Limb (tissue), 2 donors: ENCODE measurements at regions not wholly inside any gene's neighbourhood (a gene's known extent, or its start where the extent isn't known, plus 50 kb on each side); places are given as distances from the start of the nearest gene placed in this dataset.
"Not testable (repeated sequence)": the region's sequence is repeated elsewhere in the genome, so short reads cannot be mapped to it uniquely, and the experiment has no call there.

Source experiments
- DNase-seq, 2 donors: peaks; one replicate each; pipeline ENCODE4 v3.0.0-alpha.2; 2016; ENCODE audit errors: extremely low spot score in 2 of 2

- DNase-seq = no peak
Observed at GRCh38 chr16:64132190-64132589, 989.7 kb downstream of the CDH11 start.

GRCh38 chr16:64131423-64131822, 990.4 kb downstream of the CDH11 start:
- no peak for DNase-seq

- no peak for DNase-seq
Observed at GRCh38 chr16:64130140-64130539, 991.7 kb downstream of the CDH11 start.

DNA sequence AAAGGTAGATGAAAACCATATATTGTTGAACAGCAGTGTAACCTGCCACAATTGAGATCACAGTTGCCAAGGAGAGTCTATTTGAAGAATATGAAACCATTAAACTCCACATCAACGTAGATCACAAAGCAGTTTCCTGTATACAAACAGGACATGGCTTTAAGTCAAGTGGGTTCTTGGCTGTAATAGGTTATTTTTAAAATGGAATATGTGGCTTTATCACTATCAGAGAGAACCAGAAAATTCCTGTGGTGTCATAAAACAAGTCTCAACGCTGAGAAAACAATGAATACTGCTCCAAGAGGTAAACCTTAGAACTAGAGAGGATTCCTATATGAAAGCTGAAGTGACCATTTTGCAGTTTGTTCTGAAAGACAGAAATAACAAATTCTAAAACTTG, 999.7 kb downstream of the CDH11 start:
- DNase-seq = no peak

GRCh38 chr16:64121473-64121872, 1000.4 kb downstream of the CDH11 start:
- DNase-seq = no peak

GRCh38 chr16:64116151-64116550, 1005.7 kb downstream of the CDH11 start:
- no peak for DNase-seq

DNA sequence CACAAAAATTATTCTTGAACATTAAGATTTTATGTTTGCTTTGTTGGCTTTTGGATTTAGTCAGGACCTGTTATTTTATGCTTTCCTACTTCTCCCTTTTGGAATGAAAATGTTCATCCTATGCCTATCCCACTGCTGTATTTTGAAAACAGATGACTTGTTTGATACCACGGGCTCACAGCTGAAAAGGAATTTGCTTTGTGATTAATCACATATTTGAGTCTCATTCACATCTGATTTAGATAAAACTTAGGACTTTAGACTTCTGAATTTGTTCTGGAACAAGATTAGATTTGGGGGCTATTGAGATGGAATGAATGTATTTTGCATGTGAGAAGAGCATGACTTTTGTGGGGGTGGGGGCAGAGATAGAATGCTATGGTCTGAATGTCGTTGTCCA, 1012.6 kb downstream of the CDH11 start:
- no peak for DNase-seq

DNA sequence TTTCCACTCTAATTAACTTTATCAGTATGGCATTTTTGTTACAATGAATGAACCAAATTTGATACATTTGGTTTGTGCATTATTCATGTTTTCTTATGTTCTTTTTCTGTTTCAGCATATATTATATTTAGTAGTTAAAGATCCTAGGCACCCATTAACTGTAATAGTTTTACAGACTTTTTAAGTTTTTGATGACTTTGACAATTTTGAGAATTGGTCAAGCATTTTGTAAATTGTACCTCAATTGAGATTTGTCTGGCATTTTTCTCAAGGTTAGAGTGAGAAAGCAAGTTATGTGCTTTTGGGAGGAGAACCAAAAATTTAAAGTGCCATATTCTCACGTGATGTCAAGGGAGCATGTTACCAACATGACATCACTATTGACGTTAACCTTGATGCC, 1019.2 kb downstream of the CDH11 start:
- no peak for DNase-seq

DNA sequence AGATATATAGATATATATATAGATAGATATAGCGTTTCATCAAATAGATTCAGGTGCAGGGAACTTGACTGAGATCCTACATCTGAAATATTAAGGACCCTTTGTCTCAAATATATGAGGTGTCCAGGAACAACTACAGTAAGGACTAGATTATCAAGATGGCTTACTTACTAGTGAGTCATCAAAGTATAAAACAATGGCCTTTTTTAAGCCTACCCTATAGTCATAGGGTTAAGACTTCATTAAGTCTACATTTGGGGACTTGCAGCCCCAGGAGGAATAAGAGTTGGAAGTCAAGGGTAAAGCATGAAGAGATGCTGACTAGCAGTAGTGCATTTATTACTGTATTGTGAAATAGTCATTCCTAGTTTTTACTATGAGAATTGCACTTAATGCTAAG, 1023.4 kb downstream of the CDH11 start:
- DNase-seq = no peak

- no peak for DNase-seq
Observed at GRCh38 chr16:64096689-64097088, 1025.2 kb downstream of the CDH11 start.

DNA sequence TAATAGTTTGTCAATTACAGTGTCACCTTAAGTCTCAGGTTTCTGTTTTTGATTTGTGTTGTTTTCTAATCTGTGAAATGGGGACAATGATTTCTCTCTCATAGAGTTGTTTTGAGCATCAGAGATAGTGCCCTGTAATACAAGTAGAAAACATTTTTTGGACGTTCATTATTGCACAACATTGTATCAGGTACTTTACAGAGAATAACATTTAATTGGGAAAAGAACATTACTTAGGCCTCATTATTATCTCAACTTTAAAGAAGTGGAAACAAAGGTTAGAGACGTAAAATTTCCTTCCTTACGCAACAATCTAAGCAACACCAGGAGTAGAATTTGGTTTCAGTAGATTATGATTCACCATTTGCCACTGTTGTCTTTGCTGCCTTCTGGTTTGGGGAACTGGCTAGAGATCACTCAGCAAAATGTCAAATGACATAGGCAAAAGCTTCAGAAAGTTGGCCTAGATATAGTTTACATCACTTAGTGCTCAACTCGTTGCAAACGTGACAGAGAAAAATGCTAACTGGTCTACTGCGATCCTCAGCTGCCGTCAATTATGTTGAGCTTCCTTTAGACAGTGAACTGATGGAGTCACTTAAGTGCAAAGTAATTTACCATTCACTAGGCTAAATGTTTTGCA, 1026.8 kb downstream of the CDH11 start:
- DNase-seq = no peak

DNA sequence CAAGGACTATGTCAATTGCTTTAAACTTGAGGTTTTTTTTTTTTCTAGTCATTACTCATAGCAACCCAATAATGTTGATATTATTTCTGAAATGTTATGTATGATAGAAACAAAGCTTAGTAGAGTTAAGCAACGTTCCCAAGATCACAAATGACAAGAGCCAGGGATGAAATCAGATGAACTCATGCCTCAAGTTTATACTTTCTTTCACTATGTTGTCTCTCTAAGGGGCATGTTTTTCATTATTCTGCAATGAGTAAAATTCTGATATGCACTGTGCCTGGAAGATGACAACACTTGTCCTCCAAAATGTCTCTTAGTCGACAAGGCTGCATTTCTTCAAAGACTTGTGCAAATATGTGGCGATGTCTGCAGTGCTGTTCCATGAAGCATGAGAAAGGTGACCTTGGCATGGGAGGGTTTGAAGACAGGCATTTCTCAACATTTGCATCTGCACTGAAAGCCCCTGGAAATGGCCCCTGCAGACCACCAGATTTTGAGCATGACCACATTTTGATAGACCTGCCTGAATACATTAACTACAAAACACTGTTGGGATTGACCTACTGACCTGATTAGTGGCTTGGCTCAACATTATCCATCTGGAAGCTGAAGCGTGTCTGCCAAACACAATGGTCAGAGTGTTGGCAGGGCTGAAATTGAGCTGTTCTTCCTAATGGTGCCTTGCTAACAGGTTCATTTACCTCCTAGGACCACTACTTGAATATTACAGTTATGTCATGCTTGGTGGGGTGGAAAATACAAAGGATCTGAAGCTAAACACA, 1027.5 kb downstream of the CDH11 start:
- DNase-seq = no peak

GRCh38 chr16:64092271-64092670, 1029.6 kb downstream of the CDH11 start:
- DNase-seq = no peak

DNA sequence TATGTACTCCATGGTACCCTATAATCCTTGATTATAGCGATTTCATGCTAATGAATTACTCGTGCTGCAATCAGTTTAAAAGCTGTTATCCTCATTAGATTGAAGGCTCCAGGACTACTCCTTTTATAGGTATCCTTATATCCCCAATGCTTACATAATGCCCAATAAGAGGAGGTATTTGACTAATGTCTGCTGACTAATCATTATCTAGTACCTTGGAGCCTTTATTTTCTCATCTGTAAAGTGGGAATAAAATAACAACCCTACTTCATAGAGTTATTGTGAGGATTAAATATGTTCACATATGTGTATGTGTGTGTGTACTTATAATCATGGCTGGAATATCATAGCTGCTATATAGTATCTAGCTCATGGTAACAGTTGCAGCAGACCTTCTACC, 1031.5 kb downstream of the CDH11 start:
- DNase-seq = no peak

DNA sequence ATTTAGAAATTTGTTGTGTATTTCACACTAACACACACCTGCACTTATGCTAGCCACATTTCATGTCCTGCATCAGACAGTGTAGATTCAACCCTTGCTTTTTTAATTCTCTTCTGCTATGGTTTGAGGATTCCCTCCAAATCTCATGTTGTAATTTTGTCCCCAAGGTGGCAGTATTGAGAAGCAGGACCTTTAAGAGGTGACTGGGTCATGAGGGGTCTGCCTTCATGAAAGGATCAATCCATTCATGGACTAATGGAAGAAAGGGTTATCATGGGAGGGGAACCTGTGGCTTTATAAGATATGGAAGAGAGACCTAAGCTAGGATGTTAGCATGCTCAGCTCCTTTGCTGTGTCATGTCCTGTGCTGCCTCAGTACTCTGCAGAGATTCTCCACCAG, 1032.2 kb downstream of the CDH11 start:
- peak in 1 of 2 donors; percentile 8 for DNase-seq

DNA sequence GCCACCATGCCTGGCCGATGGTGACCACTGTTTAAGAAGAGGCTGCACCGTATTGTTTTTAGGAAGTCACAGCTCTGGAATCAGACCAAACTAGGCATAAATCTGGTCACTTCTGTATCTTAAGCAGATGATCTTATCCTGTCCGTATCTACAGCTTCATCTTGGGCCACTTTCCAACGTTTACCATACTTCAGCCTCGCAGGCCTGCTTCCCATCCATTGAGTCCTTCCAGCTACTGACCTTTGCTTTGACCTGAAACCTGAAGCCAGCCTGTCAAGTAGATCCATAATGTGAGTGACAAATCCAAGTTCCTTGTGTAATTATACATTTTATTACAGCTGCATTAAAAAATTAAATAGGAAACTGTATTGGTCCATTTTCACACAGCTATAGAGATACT, 1033.0 kb downstream of the CDH11 start:
- no peak for DNase-seq

DNA sequence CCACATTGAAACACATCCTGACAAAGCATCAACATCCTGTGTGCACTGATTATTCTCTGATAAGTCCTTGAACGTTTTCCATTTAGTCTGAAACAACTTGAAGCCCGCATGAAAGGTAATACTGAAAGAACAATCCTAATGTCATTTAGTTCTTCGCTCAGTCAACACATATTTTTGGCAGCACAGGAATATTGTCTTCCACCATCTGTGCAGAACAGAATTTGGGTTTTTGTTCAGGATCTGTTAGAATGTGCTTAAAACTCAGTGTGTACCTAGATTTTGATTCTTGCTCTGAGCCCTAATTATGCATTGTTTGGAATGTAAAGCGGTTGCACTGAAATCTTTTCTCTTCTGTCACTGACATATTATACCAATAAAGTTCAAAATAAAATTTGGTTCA, 1036.6 kb downstream of the CDH11 start:
- no peak for DNase-seq

DNA sequence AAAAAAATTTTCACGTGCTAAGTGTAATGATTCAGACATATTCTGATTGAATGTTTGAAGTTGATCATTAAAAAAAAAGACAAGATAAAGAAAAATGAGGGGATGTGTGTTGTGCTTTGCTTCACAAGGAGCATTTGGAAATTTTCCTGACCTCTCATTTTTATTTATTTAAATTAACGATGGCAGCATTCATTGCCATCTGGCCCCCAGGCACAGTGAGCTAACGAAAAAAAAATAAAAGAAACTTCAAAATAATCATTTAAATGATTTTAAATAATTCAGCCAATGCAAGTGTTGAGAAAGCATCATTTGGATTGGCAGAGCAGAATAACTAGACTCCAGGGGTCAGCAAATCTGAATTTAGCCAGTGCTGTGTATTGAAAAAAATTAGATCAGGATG, 1037.2 kb downstream of the CDH11 start:
- DNase-seq = no peak

- DNase-seq = no peak
Observed at GRCh38 chr16:64083428-64084129, 1038.3 kb downstream of the CDH11 start.

- DNase-seq = no peak
Observed at GRCh38 chr16:64077242-64077641, 1044.6 kb downstream of the CDH11 start.

- DNase-seq = peak in 1 of 2 donors; percentile 16
Observed at GRCh38 chr16:64074706-64075105, 1047.2 kb downstream of the CDH11 start.

GRCh38 chr16:64072131-64072730, 1049.6 kb downstream of the CDH11 start:
- DNase-seq = not testable (repeated sequence)
